ENCODE measurements at regions not wholly inside any gene's neighbourhood (a gene's known extent, or its start where the extent isn't known, plus 50 kb on each side); places are given as distances from the start of the nearest gene placed in this dataset.

- DNase-seq (ENCODE audit: low spot score) = no peak
Measured at GRCh38 chr6:44608175-44608574, 220.7 kb downstream of the CDC5L start.

DNA sequence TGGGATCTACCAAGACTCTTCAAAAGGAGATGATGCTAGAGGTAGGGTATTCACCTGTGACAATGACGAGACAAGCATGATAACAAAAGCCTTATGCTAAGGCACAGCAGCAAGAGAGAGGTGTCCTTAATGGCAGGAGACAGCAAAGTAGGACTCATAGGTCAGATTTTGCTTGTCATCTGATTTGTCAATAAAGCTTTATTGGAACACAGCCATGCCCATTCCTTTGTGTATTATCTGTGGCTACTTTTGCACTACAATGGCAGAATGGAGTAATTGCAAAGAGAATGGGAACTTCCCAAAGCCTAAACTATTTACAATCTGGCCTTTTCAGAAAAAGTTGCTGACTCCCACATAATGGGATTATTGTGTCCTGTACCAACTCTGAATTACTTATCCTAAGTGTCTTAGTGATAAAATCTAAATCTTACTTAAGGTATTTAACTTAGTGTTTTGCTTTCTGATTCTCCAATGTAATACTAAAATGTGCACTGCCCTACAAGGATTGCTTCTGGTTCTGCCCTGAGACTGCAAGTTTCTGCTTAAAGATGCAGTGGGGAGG lies 221.6 kb downstream of the CDC5L start:
- no peak for DNase-seq (ENCODE audit: low spot score)

- no peak for DNase-seq (ENCODE audit: low spot score)
Measured at GRCh38 chr6:44614396-44614795, 226.9 kb downstream of the CDC5L start.

- DNase-seq (ENCODE audit: low spot score) = no peak
Measured at GRCh38 chr6:44615621-44616020, 228.1 kb downstream of the CDC5L start.

DNA sequence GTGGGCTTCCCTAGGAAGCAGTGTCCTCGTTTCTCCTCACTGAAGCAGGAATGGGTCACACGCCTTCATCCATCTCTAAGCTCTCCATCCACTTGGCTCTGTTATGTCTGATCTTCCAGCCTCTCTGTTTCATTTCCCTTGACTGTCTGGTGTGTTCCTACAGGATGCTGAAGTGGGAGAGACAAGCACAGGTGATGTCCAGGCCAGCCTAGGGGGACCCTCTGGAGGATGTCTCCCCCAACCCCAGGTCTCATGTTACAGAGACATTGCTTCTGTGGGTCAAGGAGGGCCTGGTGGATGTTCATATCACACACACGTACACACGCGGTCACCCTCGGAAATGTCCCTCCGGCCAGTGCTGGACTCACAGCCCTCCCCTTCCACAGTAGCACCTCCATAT lies 229.9 kb downstream of the CDC5L start:
- no peak for DNase-seq (ENCODE audit: low spot score)

- peak; percentile 10 for DNase-seq (ENCODE audit: low spot score)
Measured at GRCh38 chr6:44618371-44618770, 230.9 kb downstream of the CDC5L start.

DNA sequence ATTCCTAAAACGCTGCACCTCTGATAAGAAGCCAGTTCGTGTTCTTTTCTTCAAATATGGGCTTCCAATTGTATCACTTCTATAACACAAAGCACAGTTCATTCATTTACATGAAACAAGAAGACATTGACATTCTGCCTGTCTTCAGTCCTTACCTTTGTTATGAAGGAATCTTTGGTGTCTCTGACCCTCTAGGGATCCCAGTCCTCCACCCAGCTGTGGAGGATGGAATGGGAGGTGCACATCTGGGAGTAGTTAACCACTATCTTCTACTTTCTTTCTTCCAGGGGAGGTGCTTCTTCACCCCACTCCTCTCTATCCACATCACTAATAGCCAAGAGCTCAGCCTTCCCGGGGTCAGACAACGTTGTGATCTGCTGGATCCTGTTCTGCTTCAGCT lies 233.4 kb downstream of the CDC5L start:
- DNase-seq (ENCODE audit: low spot score) = no peak

DNA sequence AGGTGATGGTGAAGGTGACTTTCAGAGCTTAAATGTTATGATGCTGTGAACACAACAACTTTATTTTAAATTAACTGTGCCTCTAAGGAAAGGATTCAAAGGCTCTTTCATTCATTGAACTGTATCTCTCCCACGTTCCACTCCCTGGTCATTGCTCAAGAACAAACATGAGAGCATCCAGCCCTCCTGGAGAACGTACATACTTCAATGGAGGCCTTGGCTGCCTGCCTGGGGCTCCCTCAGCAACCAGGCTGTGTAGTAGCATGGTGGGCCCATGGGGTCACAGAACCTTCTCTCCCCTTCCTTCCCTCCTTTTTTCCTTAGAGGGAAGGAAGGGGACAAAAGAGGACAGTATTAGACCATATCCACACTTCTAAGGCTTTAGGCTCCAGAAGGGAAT lies 234.3 kb downstream of the CDC5L start:
- DNase-seq (ENCODE audit: low spot score) = no peak

- no peak for DNase-seq (ENCODE audit: low spot score)
Measured at GRCh38 chr6:44622555-44622954, 235.0 kb downstream of the CDC5L start.

GRCh38 chr6:44622956-44623355 lies 235.4 kb downstream of the CDC5L start:
- no peak for DNase-seq (ENCODE audit: low spot score)

DNA sequence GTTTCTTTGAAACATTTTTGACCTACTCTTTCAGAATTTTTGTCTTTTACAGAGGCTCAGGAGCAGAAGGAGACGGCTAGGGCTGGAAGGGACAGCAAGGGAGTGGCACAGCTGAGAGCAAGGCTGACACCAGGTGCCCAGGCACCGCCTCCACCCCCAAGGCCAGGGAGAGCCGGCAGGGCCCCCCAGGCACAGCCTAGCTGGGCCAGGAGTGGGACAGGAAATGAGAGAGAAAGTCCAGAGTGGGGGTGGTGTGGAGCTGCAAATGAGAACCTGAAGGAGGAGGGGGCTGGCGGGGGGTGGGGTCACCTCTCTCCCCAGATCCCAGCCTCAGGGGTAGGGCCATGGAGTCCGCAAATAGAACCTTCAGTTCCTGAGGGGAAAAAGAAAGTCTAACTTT lies 236.7 kb downstream of the CDC5L start:
- no peak for DNase-seq (ENCODE audit: low spot score)

- no peak for DNase-seq (ENCODE audit: low spot score)
Measured at GRCh38 chr6:44624936-44625573, 237.5 kb downstream of the CDC5L start.

DNA sequence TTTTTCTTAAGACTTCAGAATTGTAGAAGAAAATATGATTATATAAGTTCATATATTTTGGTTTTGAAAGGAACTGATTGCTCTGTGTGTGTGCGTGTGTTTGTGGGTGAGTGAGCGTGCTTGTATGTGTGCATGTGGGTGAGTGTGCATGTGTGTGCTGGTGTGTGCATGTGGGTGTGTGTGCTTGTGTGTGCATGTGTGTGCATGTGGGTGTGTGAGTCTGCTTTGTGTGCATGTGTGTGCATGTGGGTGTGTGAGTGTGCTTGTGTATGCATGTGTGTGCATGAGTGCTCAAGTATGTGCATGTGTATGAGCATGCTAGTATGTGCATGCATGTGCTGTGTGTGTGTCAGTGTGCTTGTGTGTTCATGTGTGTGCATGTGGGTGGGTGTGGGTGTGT lies 238.5 kb downstream of the CDC5L start:
- no peak for DNase-seq (ENCODE audit: low spot score)

DNA sequence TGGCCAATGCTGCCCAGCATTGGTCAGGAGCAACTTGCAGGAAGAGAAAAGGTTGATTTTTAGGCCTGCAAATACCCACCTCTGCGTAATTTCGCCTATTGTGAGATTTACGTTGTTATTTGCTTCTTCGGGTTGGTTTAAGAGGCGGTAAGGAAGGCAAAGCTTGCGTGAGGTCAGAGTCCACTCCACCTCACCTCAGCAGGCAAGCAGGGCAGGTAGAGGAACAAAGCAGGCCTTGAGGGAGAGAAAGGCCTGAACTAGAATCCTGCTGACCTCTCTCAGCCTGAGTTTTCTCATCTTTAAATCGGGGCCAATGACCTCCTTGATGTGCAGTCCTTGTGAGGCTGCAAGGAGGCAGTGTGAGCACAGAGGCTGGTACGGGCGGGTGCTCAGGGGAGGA lies 239.1 kb downstream of the CDC5L start:
- no peak for DNase-seq (ENCODE audit: low spot score)

DNA sequence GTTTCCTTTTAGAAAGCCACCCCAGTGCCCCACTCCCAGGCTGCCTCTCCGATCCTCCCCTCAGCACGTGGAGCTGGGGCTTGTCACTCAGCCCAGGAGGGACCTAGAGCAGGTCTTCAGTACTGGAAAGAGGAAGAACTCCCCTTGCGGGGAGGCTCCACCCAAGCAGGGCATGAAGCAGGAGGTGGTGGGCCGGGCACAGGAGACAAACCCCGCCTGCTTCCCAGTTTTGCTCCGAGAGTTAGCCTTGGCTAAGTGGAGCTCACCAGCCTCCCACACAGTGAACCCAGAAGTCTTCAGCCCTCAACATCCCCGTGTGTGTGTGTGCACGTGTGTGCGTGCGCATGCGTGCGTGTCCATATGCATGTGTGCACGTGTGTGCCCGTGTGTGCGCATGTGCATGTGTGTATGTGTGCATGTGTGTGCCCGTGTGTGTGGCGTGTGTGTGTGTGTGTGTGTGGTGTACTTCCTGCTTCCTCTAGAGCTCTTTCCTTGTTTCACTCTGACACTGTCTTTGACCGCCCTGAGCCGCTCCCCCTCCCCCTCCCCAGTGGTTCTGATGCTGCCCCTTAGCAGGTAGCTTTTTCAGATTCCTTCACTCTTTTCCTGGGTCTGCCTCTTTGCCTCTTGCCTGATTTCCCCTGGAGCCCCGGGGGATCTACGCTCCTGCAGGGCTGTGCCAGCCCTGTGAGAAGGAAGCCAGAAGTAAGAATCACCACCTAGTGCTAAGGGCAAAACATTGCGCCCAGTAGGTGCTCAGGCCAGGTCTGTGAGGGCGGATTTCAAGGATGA lies 239.8 kb downstream of the CDC5L start:
- DNase-seq (ENCODE audit: low spot score) = peak; percentile 50

DNA sequence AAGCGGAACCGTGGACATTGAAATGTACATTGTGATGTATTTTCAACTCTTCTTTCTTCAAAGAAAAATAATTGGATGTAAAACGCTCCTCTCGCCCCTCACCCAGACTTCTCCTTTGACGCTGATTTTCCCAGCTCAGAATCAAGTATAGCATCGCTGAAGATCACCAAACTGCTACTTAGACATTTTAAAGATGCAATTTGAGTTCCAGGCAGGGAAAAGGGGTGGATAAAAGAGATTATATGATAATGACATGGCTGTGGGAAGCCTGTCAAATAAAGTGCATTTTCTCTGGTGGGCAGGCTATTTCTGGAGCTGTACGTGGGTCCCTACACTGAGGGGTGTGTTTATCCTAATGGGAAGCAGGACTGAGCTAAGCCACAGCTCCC lies 240.4 kb downstream of the CDC5L start:
- no peak for DNase-seq (ENCODE audit: low spot score)

DNA sequence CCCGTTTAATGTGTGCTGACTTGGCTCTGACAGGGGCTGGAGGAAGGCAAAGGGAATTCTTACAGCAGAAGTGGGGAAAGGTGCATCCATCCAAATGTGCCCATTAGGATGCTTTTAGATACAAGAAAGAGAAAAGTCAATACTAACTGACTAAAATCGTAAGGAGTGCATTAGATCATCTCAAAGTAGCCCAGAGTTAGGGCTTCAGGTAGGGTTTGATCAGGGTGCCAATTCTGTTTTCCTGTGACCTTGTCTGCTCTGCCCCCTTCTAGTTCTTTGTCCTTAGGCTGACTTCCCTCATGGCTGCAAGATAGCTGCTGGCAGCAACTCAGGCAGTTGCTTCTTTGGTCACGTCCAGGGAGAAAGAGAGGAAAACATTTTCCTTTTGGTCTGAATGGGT lies 240.8 kb downstream of the CDC5L start:
- no peak for DNase-seq (ENCODE audit: low spot score)

DNA sequence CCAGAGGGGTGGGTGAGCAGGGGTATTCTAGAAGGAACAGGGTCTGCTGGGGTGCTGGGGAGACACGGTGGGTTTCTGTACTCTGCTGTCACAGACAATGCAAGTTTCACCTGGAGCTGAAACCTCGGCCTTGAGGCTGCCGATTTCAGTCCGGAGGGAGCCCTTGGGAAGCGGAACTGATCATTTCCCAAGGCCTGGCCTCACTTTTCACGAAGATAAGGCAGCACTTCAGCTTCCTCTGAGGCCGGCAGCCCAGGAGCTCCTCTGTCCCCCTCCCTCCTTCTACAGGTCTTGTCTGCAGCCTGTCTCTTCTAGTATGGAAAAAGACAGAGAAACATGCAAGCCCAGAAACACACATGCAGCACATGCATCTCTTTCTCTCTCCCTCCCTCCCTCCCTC lies 242.1 kb downstream of the CDC5L start:
- no peak for DNase-seq (ENCODE audit: low spot score)

GRCh38 chr6:44630125-44631028 lies 242.9 kb downstream of the CDC5L start:
- peak; percentile 32 for DNase-seq (ENCODE audit: low spot score)

DNA sequence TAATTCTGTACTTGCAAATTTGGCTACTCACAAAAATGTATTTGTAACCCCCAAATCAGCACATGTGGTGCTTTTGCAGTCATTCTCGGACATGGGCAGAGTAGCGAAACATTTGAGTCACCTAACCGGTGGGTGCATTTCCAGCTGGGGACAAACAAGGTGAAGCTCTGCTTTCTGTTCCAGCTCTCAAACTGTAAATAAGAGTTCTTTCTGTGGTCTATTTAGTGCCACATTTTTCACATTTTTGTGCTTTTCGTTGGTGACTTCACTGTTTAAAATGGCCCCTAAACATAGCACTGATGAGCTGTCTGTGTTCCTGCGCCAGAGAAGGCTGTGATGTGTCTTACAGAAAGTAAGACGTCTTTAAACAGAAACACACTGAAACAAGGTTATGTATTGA lies 244.5 kb downstream of the CDC5L start:
- DNase-seq (ENCODE audit: low spot score) = no peak

GRCh38 chr6:44634321-44634720 lies 246.8 kb downstream of the CDC5L start:
- no peak for DNase-seq (ENCODE audit: low spot score)

DNA sequence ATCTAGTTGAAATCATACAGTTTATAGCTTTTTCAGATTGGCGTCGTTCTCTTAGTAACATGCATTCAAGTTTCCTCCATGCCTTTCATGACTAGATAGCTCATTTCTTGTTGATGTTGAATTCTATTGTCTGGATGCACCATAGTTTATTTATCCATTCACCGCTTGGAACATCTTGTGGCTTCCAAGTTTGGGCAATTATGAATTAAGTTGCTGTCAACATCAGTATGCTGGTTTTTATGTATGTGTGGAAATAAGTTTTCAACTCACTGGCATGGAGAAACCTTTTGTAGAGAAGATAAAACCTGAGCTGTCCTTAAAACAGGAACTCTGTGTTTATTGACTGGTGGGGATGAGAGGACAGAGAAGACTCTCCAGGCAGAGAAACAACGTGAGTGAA lies 248.0 kb downstream of the CDC5L start:
- DNase-seq (ENCODE audit: low spot score) = no peak

Data from Ammon's horn (tissue), 1 donor.